HG03460 (cell line): ENCODE measurements at regions not wholly inside any gene's neighbourhood (a gene's known extent, or its start where the extent isn't known, plus 50 kb on each side); places are given as distances from the start of the nearest gene placed in this dataset.

Source experiments
- ATAC-seq: cut with Tn5 transposase; IDR thresholded peaks from one replicate; pipeline ENCODE4 v1.9.1; 2021; ENCODE audit not compliant: unreplicated experiment

- ATAC-seq: no peak
These were observed 349.9 kb downstream of the TRIB2 start for GRCh38 chr2:13066676-13067075.

- no peak for ATAC-seq
These were observed 350.8 kb downstream of the TRIB2 start for GRCh38 chr2:13067508-13067907.

DNA sequence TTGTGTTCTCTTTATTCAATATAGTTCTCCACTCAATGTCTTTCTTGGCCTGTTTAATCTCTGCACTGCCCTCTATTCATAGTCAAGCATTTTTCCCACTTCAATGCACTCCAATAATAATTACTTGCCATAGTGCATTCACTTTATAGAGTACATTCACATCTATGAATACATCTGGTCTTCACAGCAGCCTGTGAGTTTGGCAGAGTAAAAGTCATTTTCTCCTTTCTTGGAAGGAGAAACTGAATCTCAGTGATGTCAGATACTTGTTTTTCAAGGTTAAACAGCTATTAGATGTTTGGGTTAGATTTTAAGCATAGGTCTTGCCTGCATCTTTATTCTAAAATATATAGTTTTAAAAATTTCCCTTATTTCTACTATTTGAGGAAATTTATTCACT is 373.2 kb downstream of the TRIB2 start:
- no peak for ATAC-seq

DNA sequence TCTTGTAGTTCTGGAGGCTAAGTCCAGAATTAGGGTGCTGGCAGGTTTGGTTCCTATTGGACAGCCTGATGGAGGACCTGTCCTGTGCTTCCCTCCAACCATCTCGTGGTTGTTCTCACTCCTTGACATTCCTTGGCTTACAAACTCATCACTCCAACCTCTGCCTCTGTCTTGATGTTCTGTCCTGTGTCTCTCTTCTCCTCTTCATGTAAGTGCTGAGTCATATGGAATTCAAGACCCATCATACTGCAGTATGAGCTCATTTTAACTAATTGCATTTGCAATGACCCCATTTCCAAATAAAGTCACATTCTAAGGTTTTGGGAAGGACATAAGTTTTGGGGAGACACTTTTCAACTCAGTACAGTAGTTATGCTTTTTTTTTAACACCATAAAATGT is 374.7 kb downstream of the TRIB2 start:
- ATAC-seq: no peak

DNA sequence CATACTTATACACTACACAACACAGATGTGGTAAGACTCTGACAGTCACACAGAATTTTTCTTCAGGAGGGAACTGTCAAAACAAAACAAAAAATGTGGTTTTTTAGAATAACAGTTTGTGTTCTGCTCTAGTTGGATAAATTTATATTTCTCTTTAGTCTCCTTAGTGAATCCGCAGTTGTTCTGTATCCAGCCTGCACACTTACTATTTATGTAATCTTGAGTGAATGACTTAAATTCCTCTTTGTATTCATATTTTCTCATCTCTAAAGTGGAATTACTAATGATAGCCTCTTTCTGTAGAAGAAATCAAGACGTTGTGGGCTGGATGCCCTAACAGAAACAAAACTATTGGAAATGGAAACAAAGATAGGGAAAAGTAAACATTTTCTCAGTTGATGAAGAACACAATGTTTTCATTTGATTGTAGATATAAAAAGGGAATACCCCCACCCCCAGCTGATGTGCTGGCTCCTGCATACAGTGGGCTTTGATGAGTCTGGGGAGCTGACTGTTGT is 375.2 kb downstream of the TRIB2 start:
- ATAC-seq: no peak

DNA sequence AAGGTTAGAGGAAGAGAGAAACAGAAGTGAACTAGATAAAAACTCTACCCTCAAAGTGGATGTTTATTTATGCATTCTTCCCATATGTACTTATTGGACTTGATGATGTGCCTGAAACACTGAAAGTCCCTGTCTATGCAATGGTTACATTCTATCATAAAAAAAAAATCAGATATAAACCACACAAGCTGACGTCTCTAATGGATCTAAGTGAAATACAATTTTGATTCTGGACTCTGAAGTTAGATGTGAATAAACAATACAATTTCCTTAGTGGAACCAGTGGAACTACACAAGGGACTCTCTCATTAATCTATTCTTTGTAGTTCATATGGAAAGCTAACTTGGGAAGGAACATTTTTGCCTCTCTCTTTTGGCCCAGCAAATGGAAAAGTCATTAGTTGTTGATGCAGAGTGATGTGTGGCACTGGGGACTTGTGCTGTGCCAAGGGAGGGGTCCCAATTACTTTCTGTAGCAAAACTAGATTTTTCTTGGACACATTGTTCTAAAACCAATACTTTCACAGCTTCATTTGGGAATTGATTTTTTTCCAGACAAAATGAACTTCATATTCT is 376.8 kb downstream of the TRIB2 start:
- ATAC-seq: no peak

- ATAC-seq: no peak
These were observed 385.8 kb downstream of the TRIB2 start for GRCh38 chr2:13102397-13103063.

DNA sequence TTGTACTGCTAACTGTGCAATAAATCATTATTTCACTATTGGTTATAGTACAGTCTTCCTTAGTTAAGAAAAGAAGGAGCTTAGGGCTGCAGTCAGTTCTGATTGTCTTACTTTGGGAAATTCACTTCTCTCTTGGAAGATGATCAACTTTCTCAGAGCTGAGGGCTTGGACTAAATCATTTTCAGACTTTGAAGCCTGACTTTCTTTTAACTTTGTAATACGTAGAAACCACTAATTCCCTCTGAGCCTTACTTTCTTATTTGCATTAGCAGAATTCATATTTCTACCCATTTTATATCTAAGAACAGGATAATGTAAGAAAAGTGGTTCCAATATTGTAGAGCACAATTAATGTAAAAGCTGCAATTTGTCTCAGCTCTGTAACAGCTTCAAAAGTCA is 386.4 kb downstream of the TRIB2 start:
- no peak for ATAC-seq

GRCh38 chr2:13103778-13104493 is 387.2 kb downstream of the TRIB2 start:
- no peak for ATAC-seq

DNA sequence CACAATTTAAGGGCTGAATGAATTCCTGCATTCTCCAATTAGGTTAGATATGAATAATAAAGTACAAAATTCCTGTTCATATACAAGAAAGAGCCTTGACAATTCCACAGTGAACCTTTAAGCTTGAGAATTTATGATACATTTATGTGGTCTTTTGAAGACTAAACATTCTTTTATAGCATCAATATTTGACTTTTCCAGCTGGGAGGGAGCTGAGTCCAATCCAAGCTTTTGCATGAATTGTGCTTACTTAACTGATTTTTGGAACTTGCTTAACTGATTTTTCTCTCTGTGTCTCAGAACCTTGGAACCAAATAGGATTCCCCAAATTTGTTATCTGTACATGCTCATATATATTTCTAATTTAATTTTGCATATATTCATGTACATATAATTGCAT is 388.0 kb downstream of the TRIB2 start:
- ATAC-seq: no peak

DNA sequence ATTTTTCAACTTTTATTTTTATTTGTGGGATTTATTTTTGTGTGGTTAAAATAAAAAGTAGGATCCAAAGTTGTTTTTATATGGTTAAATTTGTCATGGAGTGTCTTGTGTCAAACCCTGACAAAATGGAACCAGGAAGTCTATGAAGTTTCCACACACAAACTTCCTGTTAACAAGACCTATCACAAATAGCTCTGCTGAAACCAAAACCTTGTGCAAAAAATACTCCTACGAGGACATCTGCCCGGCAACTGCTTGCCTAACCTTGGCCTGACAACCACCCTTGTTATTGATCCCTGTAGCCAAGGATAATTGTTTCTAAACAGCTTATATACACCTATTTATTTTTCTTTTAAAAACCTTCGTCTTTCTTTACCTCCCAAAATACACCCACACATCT is 389.6 kb downstream of the TRIB2 start:
- ATAC-seq: no peak

DNA sequence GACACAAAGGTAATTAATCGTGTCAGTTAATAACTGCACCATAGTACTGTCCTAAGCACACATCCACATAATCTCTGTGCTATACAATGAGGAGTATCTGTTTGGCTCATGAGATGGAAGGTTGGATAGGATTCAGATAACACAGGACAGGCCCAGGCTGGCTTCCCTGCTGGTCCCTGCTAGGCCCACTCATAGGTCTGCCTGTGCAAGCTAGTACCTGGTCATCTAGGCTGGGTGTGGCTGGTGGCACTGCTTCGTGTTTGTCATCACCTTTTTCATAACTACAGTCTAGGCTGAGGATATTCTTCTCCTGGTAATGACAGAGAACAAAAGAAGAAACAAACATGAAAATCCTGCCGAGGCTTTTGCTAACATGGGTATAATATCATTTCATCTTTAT is 392.8 kb downstream of the TRIB2 start:
- ATAC-seq: no peak

DNA sequence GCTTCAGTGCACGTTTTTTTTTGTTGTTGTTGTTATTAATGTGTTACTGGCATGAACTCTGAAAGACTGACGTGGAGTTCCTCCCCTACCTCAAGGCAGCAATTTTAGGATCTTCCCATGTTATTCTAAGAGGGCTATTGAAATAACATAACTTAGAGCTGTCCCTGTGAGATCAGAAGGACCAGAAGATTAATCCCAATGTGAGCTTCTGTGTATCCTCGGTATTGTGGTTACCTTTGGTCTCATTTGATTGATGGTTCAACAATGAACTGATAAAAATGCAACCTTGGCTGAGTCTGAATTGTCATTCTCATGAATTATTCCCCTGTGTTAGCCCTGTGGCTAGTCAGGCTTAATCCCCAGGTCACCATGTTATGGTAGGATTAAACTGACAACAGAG is 394.1 kb downstream of the TRIB2 start:
- ATAC-seq: no peak

DNA sequence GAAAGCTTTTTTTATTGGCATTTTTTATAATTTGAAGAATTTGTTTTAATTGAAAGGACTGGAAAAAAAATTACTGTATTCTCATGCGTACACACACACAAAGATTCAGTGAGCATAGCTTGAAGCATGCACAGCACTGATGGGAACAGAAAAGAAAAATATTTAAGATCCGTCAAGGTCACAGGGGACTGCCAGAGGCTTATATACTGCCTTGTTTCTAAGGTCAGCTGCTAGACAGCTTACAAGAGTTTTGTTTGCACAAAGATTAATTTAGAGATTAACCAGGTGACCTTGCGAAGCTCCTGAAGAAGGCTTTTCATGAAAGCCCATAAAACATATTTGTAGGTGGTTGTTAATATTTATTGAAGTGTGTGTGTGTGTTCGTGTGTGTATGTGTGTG is 396.3 kb downstream of the TRIB2 start:
- no peak for ATAC-seq

- ATAC-seq: no peak
These were observed 397.7 kb downstream of the TRIB2 start for GRCh38 chr2:13114391-13114790.

GRCh38 chr2:13115643-13116042 is 398.9 kb downstream of the TRIB2 start:
- no peak for ATAC-seq

DNA sequence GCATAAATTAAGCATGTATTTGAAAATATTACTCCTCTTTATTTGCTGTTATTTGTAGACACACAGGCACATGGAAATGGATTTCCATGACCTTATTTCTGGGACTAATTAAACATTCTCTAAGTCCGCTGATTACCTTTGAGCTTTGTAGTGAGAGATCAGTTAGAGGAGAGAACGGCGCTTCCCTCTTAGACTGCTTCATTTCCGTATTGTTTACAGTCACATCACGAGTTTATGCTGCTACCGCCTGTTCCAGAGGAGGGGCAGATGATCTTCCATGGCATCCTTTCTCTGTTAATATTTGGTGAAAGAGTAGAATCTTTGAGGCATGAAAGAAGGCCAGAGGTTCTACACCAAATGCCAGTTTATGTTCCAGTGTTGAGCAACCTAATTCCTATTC is 404.4 kb downstream of the TRIB2 start:
- ATAC-seq: no peak

DNA sequence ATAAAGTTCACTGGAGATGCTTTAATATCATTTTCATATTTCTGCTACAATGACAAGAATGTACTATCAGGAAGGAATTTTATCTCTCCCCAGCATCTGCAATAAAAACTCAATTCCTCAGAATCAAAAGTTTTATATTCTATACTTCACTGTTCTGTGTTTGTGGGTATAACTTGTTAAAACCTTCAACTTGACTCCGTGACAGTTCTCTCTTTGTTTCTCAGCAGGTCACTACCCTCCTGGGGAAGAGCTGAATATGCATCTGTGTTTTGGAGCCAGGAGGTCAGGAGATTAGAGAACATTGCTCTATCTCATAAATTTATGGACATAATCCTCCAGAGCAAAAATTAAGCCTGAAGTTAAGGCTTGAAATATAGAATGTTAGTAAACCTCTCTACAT is 411.4 kb downstream of the TRIB2 start:
- ATAC-seq: no peak

GRCh38 chr2:13135369-13135768 is 418.6 kb downstream of the TRIB2 start:
- no peak for ATAC-seq

- ATAC-seq: no peak
These were observed 419.1 kb downstream of the TRIB2 start for GRCh38 chr2:13135856-13136255.

DNA sequence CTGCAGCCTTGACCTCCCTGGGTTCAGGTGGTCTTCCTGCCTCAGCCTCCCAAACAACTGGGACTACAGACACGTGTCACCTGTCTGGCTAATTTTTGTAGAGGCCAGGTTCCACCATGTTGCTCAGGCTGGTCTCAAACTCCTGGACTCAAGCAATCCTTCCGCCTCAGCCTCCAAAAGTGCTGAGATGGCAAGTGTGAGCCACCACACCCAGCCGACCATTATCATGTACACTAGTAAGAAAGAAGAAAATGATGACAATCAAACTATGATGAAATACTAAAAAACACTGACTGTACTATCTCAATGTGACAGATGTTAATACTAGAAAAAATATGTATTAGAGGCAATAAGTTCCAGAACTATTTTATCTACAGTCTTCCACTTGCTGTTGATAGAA is 420.9 kb downstream of the TRIB2 start:
- ATAC-seq: no peak

DNA sequence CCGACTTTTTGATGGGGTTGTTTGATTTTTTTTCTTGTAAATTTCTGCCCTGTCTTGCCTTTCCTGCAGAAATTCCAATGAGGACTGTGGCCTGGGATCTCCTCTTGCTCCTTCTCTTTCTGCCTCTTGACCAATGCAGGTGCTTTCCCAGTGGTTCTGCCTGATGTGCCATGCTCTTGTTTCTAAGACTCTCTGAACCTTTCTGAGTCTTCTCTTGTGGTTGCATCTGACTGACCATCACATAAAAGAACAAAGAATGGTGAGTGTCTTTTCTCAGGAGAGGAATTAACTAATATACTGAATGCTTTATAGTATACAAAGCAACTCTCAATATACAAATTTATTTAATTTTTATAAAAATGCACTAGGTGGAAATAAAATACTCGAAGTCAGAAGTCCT is 424.6 kb downstream of the TRIB2 start:
- no peak for ATAC-seq
